ENCODE measurements at regions not wholly inside any gene's neighbourhood (a gene's known extent, or its start where the extent isn't known, plus 50 kb on each side); places are given as distances from the start of the nearest gene placed in this dataset.

DNA sequence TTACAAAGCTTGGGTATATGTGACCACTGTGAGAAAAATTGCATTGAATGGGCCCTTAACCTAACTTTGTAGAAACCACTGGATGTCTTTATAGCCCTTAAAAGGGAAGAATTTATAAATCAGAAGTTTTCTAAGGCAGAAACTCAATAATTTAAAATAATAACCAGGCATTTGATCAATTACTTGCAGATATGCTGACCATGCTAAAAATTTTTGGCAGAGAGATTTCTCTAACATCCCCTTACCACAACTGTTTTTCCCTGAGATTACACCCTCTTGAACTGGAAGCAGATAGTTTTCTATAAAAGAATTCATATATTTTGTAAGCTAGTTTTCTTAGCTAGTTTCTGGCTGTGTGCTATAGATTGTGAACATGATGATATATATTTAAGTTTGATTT lies 428.3 kb downstream of the KIF4B start:
- TF ChIP-seq, protein P1, sequence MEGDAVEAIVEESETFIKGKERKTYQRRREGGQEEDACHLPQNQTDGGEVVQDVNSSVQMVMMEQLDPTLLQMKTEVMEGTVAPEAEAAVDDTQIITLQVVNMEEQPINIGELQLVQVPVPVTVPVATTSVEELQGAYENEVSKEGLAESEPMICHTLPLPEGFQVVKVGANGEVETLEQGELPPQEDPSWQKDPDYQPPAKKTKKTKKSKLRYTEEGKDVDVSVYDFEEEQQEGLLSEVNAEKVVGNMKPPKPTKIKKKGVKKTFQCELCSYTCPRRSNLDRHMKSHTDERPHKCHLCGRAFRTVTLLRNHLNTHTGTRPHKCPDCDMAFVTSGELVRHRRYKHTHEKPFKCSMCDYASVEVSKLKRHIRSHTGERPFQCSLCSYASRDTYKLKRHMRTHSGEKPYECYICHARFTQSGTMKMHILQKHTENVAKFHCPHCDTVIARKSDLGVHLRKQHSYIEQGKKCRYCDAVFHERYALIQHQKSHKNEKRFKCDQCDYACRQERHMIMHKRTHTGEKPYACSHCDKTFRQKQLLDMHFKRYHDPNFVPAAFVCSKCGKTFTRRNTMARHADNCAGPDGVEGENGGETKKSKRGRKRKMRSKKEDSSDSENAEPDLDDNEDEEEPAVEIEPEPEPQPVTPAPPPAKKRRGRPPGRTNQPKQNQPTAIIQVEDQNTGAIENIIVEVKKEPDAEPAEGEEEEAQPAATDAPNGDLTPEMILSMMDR (IDR thresholded peaks at IDR 0.05; ENCODE audit: insufficient read depth, low read length, poor library complexity, severe bottlenecking): no peak
- no peak for TF ChIP-seq EZH2phosphoT487 (conservative IDR thresholded peaks at IDR 0.05; ENCODE audit: low read length)
